Activated CD4-positive, alpha-beta memory T cell treated with anti-CD3 and anti-CD28 coated beads, Interleukin-2, amount 10 ng/mL, durations not matched to agents 7 days and 5 days (primary cell): ENCODE measurements at regions not wholly inside any gene's neighbourhood (a gene's known extent, or its start where the extent isn't known, plus 50 kb on each side); places are given as distances from the start of the nearest gene placed in this dataset.

ENCODE experiments used
- CTCF ChIA-PET: fragments of 350-600 bp; sonication (Branson Sonifier 250); formaldehyde crosslinking; loops from one replicate; lab custom pipeline; 2021; ENCODE audit warnings: antibody characterized with exemption, inconsistent platforms; lab: Charles Lee
- POLR2A ChIA-PET: fragments of 350-600 bp; sonication (Branson Sonifier 250); formaldehyde crosslinking; loops from one replicate; lab custom pipeline; 2021; ENCODE audit warnings: antibody characterized with exemption; lab: Charles Lee
- DNase-seq: peaks from one replicate; pipeline ENCODE4 v3.0.0-alpha.2; 2020
- H3K27ac Mint-ChIP-seq: one replicate; pipeline ENCODE4 v1.8.0; 2021; ENCODE audit warnings: mild to moderate bottlenecking, mixed read lengths
- H3K27me3 Mint-ChIP-seq: one replicate; pipeline ENCODE4 v1.8.0; 2021; ENCODE audit warnings: mixed read lengths
- H3K36me3 Mint-ChIP-seq: one replicate; pipeline ENCODE4 v1.8.0; 2021; ENCODE audit warnings: low read depth, mixed read lengths
- H3K4me1 Mint-ChIP-seq: one replicate; pipeline ENCODE4 v1.8.0; 2021; ENCODE audit warnings: mixed read lengths
- H3K4me3 Mint-ChIP-seq: one replicate; pipeline ENCODE4 v1.8.0; 2021; ENCODE audit warnings: mild to moderate bottlenecking, mixed read lengths
- H3K9me3 Mint-ChIP-seq: one replicate; pipeline ENCODE4 v1.8.0; 2021; ENCODE audit warnings: mixed read lengths

GRCh38 chr4:15270201-15270600, 157.6 kb upstream of the C1QTNF7 start:
- CTCF ChIA-PET, result no interaction called here
- Mint-ChIP-seq H3K4me3 (no peak overlapping the region), H3K36me3 (peaks cover 2% of the 10 kb centered on the region)

GRCh38 chr4:15286041-15286440, 141.8 kb upstream of the C1QTNF7 start:
- Mint-ChIP-seq H3K4me1 (no peaks in the 10 kb centered on the region), H3K4me3 (no peak overlapping the region), H3K27me3 (peaks cover under 1% of the 10 kb centered on the region), H3K36me3 (no peaks in the 10 kb centered on the region), H3K9me3 (no peaks in the 10 kb centered on the region), H3K27ac (no peak overlapping the region)
- DNase-seq, result no peak
- ChIA-PET POLR2A (no interaction called here), CTCF (no interaction called here)

More at GRCh38 chr4:15270201-15270600, 157.6 kb upstream of the C1QTNF7 start:
- no peak for DNase-seq
- POLR2A ChIA-PET, result no interaction called here
- Mint-ChIP-seq H3K4me1 (no peaks in the 10 kb centered on the region), H3K9me3 (peaks cover 7% of the 10 kb centered on the region), H3K27me3 (peaks cover 2% of the 10 kb centered on the region), H3K27ac (no peak overlapping the region)

- no peaks in the 10 kb centered on the region for H3K36me3 Mint-ChIP-seq
- no peaks in the 10 kb centered on the region for H3K4me1 Mint-ChIP-seq
- peaks cover 3% of the 10 kb centered on the region for H3K27me3 Mint-ChIP-seq
- H3K27ac Mint-ChIP-seq, result no peak overlapping the region
- CTCF ChIA-PET, result no interaction called here
- H3K9me3 Mint-ChIP-seq, result no peaks in the 10 kb centered on the region
- DNase-seq, result no peak
- POLR2A ChIA-PET, result no interaction called here
- no peak overlapping the region for H3K4me3 Mint-ChIP-seq
These were observed 136.7 kb upstream of the C1QTNF7 start for GRCh38 chr4:15291122-15291521.

DNA sequence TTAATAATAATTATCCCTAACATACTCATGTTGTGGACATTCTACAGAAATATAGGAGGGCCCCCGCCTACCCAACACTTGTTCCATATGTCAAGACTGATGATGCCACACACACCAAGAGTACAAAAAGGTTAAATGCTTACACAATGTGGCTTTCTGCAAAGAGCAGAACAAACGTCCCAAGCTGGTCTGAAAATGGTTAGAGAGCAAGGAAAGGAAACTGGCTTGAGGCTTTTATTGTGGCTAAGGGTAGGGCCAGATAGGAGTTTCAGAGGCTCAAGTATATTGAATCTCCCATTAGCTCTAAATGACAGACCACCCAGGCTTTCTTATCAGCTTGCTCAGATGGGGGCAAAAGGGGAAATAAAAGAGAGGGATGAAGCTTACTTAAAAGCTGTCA, 134.1 kb upstream of the C1QTNF7 start:
- ChIA-PET POLR2A (no interaction called here), CTCF (no interaction called here)
- Mint-ChIP-seq H3K4me3 (no peak overlapping the region), H3K36me3 (no peaks in the 10 kb centered on the region), H3K27me3 (peaks cover 3% of the 10 kb centered on the region), H3K4me1 (no peaks in the 10 kb centered on the region), H3K27ac (no peak overlapping the region), H3K9me3 (no peaks in the 10 kb centered on the region)
- DNase-seq, result no peak

DNA sequence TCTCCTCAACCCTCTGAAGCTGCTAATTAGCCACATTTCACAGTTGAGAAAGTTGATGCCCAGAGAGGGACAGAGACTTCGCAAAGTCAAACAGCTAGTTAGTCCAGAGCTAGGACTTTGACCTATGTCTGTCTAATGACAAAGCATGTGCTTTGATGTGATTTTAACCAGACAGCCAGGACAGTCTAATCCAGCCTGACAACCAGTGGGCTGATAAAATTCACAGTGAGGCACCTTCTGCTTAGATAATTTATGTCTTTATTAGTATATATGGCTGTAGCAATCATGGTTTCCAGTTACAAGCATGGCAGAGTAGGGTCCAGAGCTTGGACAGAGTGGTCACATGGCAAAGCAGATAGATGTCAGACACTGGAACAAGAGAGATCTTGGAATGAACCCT, 133.6 kb upstream of the C1QTNF7 start:
- ChIA-PET POLR2A (no interaction called here), CTCF (no interaction called here)
- Mint-ChIP-seq H3K4me1 (no peaks in the 10 kb centered on the region), H3K9me3 (no peaks in the 10 kb centered on the region), H3K27me3 (peaks cover 3% of the 10 kb centered on the region), H3K27ac (no peak overlapping the region), H3K36me3 (no peaks in the 10 kb centered on the region), H3K4me3 (no peak overlapping the region)
- DNase-seq, result no peak

DNA sequence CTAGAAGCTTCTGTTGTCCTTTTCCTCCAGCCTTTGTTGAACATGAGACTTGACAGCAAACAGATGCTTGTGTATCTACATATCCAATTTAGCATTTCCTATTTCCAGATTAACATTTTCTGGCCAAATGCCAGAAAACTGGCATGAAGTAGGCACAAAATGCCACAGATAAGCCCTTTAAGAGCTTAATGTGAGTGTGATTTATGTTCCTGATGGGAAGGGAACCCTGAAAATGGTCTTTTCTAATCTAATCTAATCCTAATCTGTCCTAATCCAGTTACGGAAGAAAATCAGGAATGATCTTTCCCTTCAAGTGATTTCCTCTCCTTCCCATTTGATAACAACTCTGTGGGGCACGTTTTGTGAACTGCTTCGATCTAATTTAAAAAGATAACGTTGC, 133.0 kb upstream of the C1QTNF7 start:
- no peaks in the 10 kb centered on the region for H3K9me3 Mint-ChIP-seq
- CTCF ChIA-PET, result no interaction called here
- peaks cover 3% of the 10 kb centered on the region for H3K27me3 Mint-ChIP-seq
- no peaks in the 10 kb centered on the region for H3K4me1 Mint-ChIP-seq
- no peaks in the 10 kb centered on the region for H3K36me3 Mint-ChIP-seq
- POLR2A ChIA-PET, result no interaction called here
- no peak for DNase-seq
- no peak overlapping the region for H3K27ac Mint-ChIP-seq
- no peak overlapping the region for H3K4me3 Mint-ChIP-seq

GRCh38 chr4:15295421-15296162, 132.2 kb upstream of the C1QTNF7 start:
- Mint-ChIP-seq H3K36me3 (no peaks in the 10 kb centered on the region), H3K27me3 (peaks cover 3% of the 10 kb centered on the region), H3K4me3 (no peak overlapping the region), H3K4me1 (no peaks in the 10 kb centered on the region), H3K27ac (no peak overlapping the region), H3K9me3 (no peaks in the 10 kb centered on the region)
- no peak for DNase-seq
- CTCF ChIA-PET, result no interaction called here
- POLR2A ChIA-PET, result no interaction called here

GRCh38 chr4:15297344-15297743, 130.5 kb upstream of the C1QTNF7 start:
- Mint-ChIP-seq H3K27ac (no peak overlapping the region), H3K4me1 (no peaks in the 10 kb centered on the region), H3K27me3 (no peaks in the 10 kb centered on the region), H3K36me3 (no peaks in the 10 kb centered on the region), H3K9me3 (no peaks in the 10 kb centered on the region), H3K4me3 (no peak overlapping the region)
- ChIA-PET POLR2A (no interaction called here), CTCF (no interaction called here)
- DNase-seq, result no peak

- Mint-ChIP-seq H3K9me3 (no peaks in the 10 kb centered on the region), H3K27ac (no peak overlapping the region), H3K36me3 (no peaks in the 10 kb centered on the region), H3K27me3 (no peaks in the 10 kb centered on the region), H3K4me1 (no peaks in the 10 kb centered on the region), H3K4me3 (no peak overlapping the region)
- ChIA-PET POLR2A (no interaction called here), CTCF (no interaction called here)
- no peak for DNase-seq
These were observed 128.2 kb upstream of the C1QTNF7 start for GRCh38 chr4:15299627-15300026.

GRCh38 chr4:15303052-15303641, 124.7 kb upstream of the C1QTNF7 start:
- no peak for DNase-seq
- H3K4me3 Mint-ChIP-seq, result no peak overlapping the region
- peaks cover 3% of the 10 kb centered on the region for H3K27me3 Mint-ChIP-seq
- H3K4me1 Mint-ChIP-seq, result no peaks in the 10 kb centered on the region
- H3K36me3 Mint-ChIP-seq, result no peaks in the 10 kb centered on the region
- CTCF ChIA-PET, result no interaction called here
- H3K27ac Mint-ChIP-seq, result no peak overlapping the region
- POLR2A ChIA-PET, result no interaction called here
- H3K9me3 Mint-ChIP-seq, result no peaks in the 10 kb centered on the region

DNA sequence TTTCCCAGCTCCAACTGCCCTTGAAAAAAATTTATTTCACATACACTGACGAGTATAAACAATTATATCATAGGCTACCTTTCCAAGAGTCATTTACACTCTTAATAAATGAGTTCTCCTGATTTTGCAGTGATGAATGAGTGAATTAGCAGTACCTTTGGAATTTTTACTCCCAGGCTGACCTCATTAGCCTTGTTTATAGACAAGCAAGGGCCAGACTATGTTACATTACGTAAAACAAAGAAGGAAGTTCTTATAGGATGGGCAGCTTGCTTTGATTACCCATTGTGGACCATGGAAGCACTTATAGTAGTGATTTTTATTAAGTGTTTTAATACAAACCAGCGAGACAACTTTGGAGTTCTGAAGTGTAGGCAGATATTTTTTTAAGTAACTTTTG, 112.9 kb upstream of the C1QTNF7 start:
- Mint-ChIP-seq H3K4me3 (no peak overlapping the region), H3K27ac (no peak overlapping the region), H3K9me3 (peaks cover 2% of the 10 kb centered on the region), H3K4me1 (no peaks in the 10 kb centered on the region), H3K36me3 (no peaks in the 10 kb centered on the region), H3K27me3 (peaks cover 9% of the 10 kb centered on the region)
- POLR2A ChIA-PET, result no interaction called here
- DNase-seq, result no peak
- CTCF ChIA-PET, result no interaction called here

DNA sequence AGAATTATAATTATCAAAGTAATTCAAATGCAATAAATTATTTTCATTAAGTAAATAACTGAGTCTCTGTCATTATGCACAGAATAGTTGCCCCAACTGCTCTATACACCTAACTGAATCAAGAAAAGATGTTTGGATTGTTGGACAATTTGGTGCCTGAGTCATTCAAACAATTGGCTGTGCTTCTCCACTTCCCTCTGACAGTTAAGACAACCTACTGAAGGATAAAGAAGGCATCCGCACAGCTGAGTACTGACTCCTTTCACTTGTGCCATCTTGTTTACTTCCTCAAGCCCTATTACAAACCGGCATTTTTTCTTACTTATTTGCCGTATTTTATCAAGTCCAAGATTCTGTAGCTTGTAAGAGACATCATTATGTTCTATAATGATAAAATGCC, 110.6 kb upstream of the C1QTNF7 start:
- Mint-ChIP-seq H3K4me3 (no peak overlapping the region), H3K27ac (no peak overlapping the region), H3K27me3 (peaks cover 9% of the 10 kb centered on the region), H3K9me3 (no peaks in the 10 kb centered on the region), H3K4me1 (no peaks in the 10 kb centered on the region), H3K36me3 (no peaks in the 10 kb centered on the region)
- CTCF ChIA-PET, result no interaction called here
- DNase-seq, result no peak
- POLR2A ChIA-PET, result no interaction called here

GRCh38 chr4:15318621-15319348, 109.0 kb upstream of the C1QTNF7 start:
- H3K27me3 Mint-ChIP-seq, result peaks cover 9% of the 10 kb centered on the region
- H3K9me3 Mint-ChIP-seq, result no peaks in the 10 kb centered on the region
- no peak overlapping the region for H3K27ac Mint-ChIP-seq
- POLR2A ChIA-PET, result no interaction called here
- H3K4me1 Mint-ChIP-seq, result no peaks in the 10 kb centered on the region
- no peaks in the 10 kb centered on the region for H3K36me3 Mint-ChIP-seq
- DNase-seq, result no peak
- no peak overlapping the region for H3K4me3 Mint-ChIP-seq
- CTCF ChIA-PET, result interaction anchor here (0.7 kb wide), 1 partner anchor 9 kb away, joined by 5 read pairs; no protein-coding TSS in a partner anchor
